Prostate gland (tissue), 2 donors: ENCODE measurements at regions not wholly inside any gene's neighbourhood (a gene's known extent, or its start where the extent isn't known, plus 50 kb on each side); places are given as distances from the start of the nearest gene placed in this dataset.

ENCODE experiments used
- DNase-seq: peaks from one replicate; pipeline ENCODE4 v3.0.0-alpha.2; 2019; ENCODE audit warnings: low spot score
- H3K27ac ChIP-seq, 2 donors: fragments of 200-600 bp; sonication (generic); 2 replicates each; pipeline ENCODE4 v1.5.1; 2017 to 2019
- H3K27me3 ChIP-seq: fragments of 200-600 bp; sonication (generic); replicated peaks from 2 replicates; pipeline ENCODE4 v1.5.1; 2019; ENCODE audit not compliant: insufficient read depth
- H3K36me3 ChIP-seq, 2 donors: fragments of 200-600 bp; sonication (generic); 1 replicate in 1 of 2; 2 replicates in 1 of 2; pipeline versions ENCODE4 v1.5.1 to v1.8.1; 2017 to 2019
- H3K4me1 ChIP-seq: fragments of 200-600 bp; sonication (generic); replicated peaks from 2 replicates; pipeline ENCODE4 v1.5.1; 2019
- H3K4me3 ChIP-seq, 2 donors: fragments of 200-600 bp; sonication (generic); 2 replicates each; pipeline ENCODE4 v1.5.1; 2017 to 2019
- H3K9me3 ChIP-seq: fragments of 200-600 bp; sonication (generic); 2 replicates; pipeline ENCODE4 v1.5.1; 2017
- POLR2A ChIP-seq: fragments of 450-650 bp; IDR thresholded peaks from one replicate; pipeline ENCODE4 v1.6.1; 2016; ENCODE audit warnings: antibody characterized with exemption, mild to moderate bottlenecking
- POLR2AphosphoS5 ChIP-seq: sonication (generic); formaldehyde crosslinking; IDR thresholded peaks from one replicate; pipeline ENCODE4 v1.6.1; 2017; ENCODE audit warnings: antibody characterized with exemption
- WGBS: methylation state at CpG from one replicate; pipeline ENCODE4 v1.1.5; 2018; 5-methylcytosine and 5-hydroxymethylcytosine counted together
- intact Hi-C: fragments of 100-400 bp; cut with DNase I; formaldehyde crosslinking; loops from one replicate; pipeline ENCODE4 v1.14.2; 2022
- TF ChIP-seq, protein P1 (sequence below), 4 experiments: fragments of 200-600 bp in 2 of 4; fragments of 450-650 bp in 2 of 4; sonication (generic) in 2 of 4; IDR thresholded peaks; 1 replicate in 3 of 4; 2 replicates in 1 of 4; pipeline ENCODE4 v1.5.1; 2016 to 2019; ENCODE audit warnings: antibody characterized with exemption in 4 of 4, mild to moderate bottlenecking in 2 of 4, moderate library complexity in 2 of 4

- Histone ChIP-seq H3K27me3 (peaks cover 3% of the 10 kb centered on the region), H3K36me3 (no peaks in the 10 kb centered on the region), H3K4me1 (no peaks in the 10 kb centered on the region), H3K4me3 (no peak overlapping the region), H3K27ac (no peak overlapping the region), H3K9me3 (no peaks in the 10 kb centered on the region)
- intact Hi-C loops = no loop called here
- no peak for DNase-seq
- 32% methylated on average over 2 of the region's 2 CpGs for WGBS
- TF ChIP-seq POLR2A = no peak
- TF ChIP-seq POLR2AphosphoS5 = no peak
- TF ChIP-seq, protein P1, sequence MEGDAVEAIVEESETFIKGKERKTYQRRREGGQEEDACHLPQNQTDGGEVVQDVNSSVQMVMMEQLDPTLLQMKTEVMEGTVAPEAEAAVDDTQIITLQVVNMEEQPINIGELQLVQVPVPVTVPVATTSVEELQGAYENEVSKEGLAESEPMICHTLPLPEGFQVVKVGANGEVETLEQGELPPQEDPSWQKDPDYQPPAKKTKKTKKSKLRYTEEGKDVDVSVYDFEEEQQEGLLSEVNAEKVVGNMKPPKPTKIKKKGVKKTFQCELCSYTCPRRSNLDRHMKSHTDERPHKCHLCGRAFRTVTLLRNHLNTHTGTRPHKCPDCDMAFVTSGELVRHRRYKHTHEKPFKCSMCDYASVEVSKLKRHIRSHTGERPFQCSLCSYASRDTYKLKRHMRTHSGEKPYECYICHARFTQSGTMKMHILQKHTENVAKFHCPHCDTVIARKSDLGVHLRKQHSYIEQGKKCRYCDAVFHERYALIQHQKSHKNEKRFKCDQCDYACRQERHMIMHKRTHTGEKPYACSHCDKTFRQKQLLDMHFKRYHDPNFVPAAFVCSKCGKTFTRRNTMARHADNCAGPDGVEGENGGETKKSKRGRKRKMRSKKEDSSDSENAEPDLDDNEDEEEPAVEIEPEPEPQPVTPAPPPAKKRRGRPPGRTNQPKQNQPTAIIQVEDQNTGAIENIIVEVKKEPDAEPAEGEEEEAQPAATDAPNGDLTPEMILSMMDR (IDR thresholded peaks at IDR 0.05) = no peak
These were observed 321.2 kb upstream of the FANCL start for GRCh38 chr2:58562276-58562675.

- H3K27me3 ChIP-seq = peaks cover 3% of the 10 kb centered on the region
- no peaks in the 10 kb centered on the region for H3K36me3 ChIP-seq
- no peaks in the 10 kb centered on the region for H3K4me1 ChIP-seq
- DNase-seq = no peak
- no peak overlapping the region for H3K27ac ChIP-seq
- TF ChIP-seq POLR2A (no peak), POLR2AphosphoS5 (no peak)
- TF ChIP-seq, protein P1 (IDR thresholded peaks at IDR 0.05) = no peak
- no peaks in the 10 kb centered on the region for H3K9me3 ChIP-seq
- WGBS = 92% methylated on average over 3 of the region's 3 CpGs
- no peak overlapping the region for H3K4me3 ChIP-seq
- intact Hi-C loops = no loop called here
These were observed 319.4 kb upstream of the FANCL start for GRCh38 chr2:58560531-58560930.

DNA sequence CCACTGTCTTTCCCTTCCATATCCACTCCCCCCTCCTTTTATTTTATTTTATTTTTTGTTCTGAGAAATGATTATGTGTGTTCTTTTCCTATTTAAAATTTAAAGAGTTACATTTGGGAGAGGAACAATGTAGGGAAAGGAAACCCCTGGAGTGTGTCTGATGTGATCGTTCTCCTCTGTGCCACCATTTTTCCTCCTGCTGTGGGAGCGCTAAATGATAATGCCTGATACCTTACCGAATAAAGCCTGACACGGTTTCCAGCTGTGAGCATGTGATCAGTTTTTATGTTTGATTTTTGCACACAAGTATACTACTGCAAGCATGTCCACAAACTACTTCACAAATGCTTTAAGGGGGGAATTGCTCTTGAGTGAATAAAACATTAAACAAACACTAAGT lies 317.8 kb upstream of the FANCL start:
- Histone ChIP-seq H3K27me3 (peaks cover 3% of the 10 kb centered on the region), H3K36me3 (no peaks in the 10 kb centered on the region), H3K9me3 (no peaks in the 10 kb centered on the region), H3K4me1 (no peaks in the 10 kb centered on the region), H3K27ac (no peak overlapping the region), H3K4me3 (no peak overlapping the region)
- no peak for DNase-seq
- TF ChIP-seq POLR2A (no peak), POLR2AphosphoS5 (no peak)
- TF ChIP-seq, protein P1 (IDR thresholded peaks at IDR 0.05) = no peak
- intact Hi-C loops = no loop called here
- 72% methylated on average over 4 of the region's 4 CpGs for WGBS

DNA sequence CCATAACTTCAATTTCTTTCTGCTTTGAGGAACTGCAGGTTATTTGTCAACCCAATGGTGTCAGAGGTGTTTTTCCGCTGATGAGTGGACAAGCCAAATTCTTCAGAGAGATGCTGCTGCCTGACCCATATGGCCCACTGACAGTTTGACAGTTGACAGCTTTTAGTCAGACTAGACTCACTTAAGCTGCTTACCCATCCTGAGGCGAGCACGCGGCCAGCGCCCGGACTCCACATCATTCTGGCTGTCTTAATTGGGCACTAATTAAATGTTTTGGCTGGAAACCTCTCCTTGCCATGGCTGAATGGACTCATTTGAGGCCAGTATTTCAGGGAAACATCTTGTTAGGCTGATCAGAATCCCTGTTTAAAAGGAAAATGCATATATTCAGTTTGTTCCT lies 316.1 kb upstream of the FANCL start:
- intact Hi-C loops = no loop called here
- peaks cover 3% of the 10 kb centered on the region for H3K27me3 ChIP-seq
- no peaks in the 10 kb centered on the region for H3K36me3 ChIP-seq
- no peaks in the 10 kb centered on the region for H3K4me1 ChIP-seq
- H3K4me3 ChIP-seq = no peak overlapping the region
- DNase-seq = no peak
- 93% methylated on average over 6 of the region's 6 CpGs for WGBS
- H3K27ac ChIP-seq = no peak overlapping the region
- TF ChIP-seq POLR2A = no peak
- TF ChIP-seq POLR2AphosphoS5 = no peak
- TF ChIP-seq, protein P1 (IDR thresholded peaks at IDR 0.05) = no peak
- no peaks in the 10 kb centered on the region for H3K9me3 ChIP-seq

DNA sequence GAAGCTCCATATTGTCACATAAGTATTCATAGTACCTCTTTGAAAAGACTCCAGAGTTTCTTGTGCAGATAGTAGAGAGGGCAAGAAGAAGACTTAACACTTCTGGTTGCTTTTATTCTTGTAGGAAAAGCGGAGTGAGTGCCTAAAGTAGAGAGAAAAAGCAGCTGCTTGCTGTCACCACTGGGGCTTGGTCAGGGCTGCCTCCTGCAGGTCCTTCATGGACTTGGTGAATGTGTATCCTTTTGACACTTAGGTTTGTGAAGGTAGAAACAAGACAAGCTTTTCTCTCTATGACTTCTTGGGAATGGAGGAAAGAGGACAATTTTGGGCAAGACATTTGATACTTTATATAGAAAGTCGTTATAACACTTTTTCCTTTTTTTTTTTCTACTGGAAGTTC lies 312.8 kb upstream of the FANCL start:
- no peak for TF ChIP-seq POLR2A
- no peak for TF ChIP-seq POLR2AphosphoS5
- TF ChIP-seq, protein P1 (IDR thresholded peaks at IDR 0.05) = no peak
- WGBS = 46% methylated on average over 2 of the region's 2 CpGs
- Histone ChIP-seq H3K27ac (no peak overlapping the region), H3K36me3 (no peaks in the 10 kb centered on the region), H3K4me1 (no peaks in the 10 kb centered on the region), H3K27me3 (peaks cover 3% of the 10 kb centered on the region), H3K9me3 (no peaks in the 10 kb centered on the region), H3K4me3 (no peak overlapping the region)
- intact Hi-C loops = no loop called here
- no peak for DNase-seq
